Mammary epithelial cell (primary cell): ENCODE measurements at regions not wholly inside any gene's neighbourhood (a gene's known extent, or its start where the extent isn't known, plus 50 kb on each side); places are given as distances from the start of the nearest gene placed in this dataset.

Experiments used
- EZH2 ChIP-seq: IDR thresholded peaks from 2 replicates; pipeline ENCODE4 v1.6.1; 2012; ENCODE audit warnings: low read length, inconsistent platforms, borderline replicate concordance
- TF ChIP-seq, protein P1 (sequence below), 2 donors: IDR thresholded peaks in 1 of 2; conservative IDR thresholded peaks in 1 of 2; 2 replicates each; pipeline ENCODE4 v1.5.1; 2011 to 2012; ENCODE audit warnings: inconsistent platforms in 2 of 2, low read length in 2 of 2, mild to moderate bottlenecking in 2 of 2, control low read depth in 1 of 2, low read depth in 1 of 2; ENCODE audit not compliant: insufficient read depth in 1 of 2; ENCODE audit errors: extremely low read depth in 1 of 2

DNA sequence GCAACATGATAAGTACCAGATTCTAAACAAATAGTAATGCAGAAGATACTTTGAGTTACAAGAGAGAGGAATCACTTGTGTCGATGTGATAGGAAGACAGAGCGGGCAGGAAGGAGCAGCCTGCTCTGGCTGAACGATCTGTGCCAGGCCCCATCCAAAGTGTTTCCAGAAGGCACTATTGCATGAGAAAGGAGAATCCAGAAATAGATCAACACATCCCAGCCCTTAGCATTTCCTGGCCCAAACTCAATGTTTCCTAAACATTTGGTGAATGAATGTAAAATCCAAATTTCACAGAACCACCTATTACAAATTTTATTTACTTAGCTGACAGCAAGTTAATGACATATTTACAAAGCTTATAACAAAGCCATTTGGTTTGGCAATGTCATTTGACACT, 257.2 kb downstream of the TXNL1 start:
- TF ChIP-seq, protein P1, sequence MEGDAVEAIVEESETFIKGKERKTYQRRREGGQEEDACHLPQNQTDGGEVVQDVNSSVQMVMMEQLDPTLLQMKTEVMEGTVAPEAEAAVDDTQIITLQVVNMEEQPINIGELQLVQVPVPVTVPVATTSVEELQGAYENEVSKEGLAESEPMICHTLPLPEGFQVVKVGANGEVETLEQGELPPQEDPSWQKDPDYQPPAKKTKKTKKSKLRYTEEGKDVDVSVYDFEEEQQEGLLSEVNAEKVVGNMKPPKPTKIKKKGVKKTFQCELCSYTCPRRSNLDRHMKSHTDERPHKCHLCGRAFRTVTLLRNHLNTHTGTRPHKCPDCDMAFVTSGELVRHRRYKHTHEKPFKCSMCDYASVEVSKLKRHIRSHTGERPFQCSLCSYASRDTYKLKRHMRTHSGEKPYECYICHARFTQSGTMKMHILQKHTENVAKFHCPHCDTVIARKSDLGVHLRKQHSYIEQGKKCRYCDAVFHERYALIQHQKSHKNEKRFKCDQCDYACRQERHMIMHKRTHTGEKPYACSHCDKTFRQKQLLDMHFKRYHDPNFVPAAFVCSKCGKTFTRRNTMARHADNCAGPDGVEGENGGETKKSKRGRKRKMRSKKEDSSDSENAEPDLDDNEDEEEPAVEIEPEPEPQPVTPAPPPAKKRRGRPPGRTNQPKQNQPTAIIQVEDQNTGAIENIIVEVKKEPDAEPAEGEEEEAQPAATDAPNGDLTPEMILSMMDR (conservative IDR thresholded peaks at IDR 0.05 in 1 of 2, IDR thresholded peaks at IDR 0.05 in 1 of 2; ENCODE audit: extremely low read depth in 1 of 2, insufficient read depth in 1 of 2, low read depth in 1 of 2, low read length in 2 of 2), result no peak
- TF ChIP-seq EZH2, result no peak
